ENCODE measurements at regions not wholly inside any gene's neighbourhood (a gene's known extent, or its start where the extent isn't known, plus 50 kb on each side); places are given as distances from the start of the nearest gene placed in this dataset.

DNA sequence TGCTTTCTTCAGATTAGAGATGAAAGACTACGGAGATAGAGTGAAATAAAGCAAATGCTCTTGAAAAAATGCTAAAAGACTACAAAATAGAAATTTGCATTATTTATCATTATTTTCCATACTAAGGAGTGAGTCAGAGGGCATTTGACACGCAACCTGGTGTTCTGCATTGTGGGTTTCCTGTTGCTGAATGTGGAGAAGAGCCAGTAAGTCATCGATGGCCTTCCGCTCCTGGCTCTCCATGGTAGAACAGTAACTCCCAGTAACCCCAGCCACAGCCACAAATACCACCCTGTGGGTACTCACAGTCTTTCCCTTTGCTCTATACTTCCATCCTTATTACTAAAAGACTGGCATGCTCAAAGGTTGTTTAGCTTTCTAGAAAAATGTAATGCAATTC, 61.5 kb downstream of the CGGBP1 start:
- TF ChIP-seq ZNF670 (tag by site-specific recombination; IDR thresholded peaks at IDR 0.05; ENCODE audit: low read depth) (no peak), ZNF664 (tag by site-specific recombination; IDR thresholded peaks at IDR 0.05) (no peak), ZNF121 (tag by site-specific recombination; IDR thresholded peaks at IDR 0.05) (no peak), ZNF423 (tag by site-specific recombination; IDR thresholded peaks at IDR 0.05) (no peak)
- TF ChIP-seq, protein P1, sequence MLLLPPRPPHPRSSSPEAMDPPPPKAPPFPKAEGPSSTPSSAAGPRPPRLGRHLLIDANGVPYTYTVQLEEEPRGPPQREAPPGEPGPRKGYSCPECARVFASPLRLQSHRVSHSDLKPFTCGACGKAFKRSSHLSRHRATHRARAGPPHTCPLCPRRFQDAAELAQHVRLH (tag by site-specific recombination; IDR thresholded peaks at IDR 0.05) = no peak
- TF ChIP-seq, protein P2, sequence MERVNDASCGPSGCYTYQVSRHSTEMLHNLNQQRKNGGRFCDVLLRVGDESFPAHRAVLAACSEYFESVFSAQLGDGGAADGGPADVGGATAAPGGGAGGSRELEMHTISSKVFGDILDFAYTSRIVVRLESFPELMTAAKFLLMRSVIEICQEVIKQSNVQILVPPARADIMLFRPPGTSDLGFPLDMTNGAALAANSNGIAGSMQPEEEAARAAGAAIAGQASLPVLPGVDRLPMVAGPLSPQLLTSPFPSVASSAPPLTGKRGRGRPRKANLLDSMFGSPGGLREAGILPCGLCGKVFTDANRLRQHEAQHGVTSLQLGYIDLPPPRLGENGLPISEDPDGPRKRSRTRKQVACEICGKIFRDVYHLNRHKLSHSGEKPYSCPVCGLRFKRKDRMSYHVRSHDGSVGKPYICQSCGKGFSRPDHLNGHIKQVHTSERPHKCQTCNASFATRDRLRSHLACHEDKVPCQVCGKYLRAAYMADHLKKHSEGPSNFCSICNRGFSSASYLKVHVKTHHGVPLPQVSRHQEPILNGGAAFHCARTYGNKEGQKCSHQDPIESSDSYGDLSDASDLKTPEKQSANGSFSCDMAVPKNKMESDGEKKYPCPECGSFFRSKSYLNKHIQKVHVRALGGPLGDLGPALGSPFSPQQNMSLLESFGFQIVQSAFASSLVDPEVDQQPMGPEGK (tag by site-specific recombination; IDR thresholded peaks at IDR 0.05) = no peak

All from HEK293 (cell line).